MCF 10A (cell line): ENCODE measurements at regions not wholly inside any gene's neighbourhood (a gene's known extent, or its start where the extent isn't known, plus 50 kb on each side); places are given as distances from the start of the nearest gene placed in this dataset.

Experiments used
- BruUV-seq: library from RNA; stranded (reverse); fragments of 400-500 nt; replicated peaks from 2 replicates; lab custom pipeline; 2021; lab: Mats Ljungman, UMichigan
- CTCF ChIA-PET: fragments of 300-600 bp; sonication (Branson Sonifier 250); formaldehyde crosslinking; extraction: SDS; loops from one replicate; lab custom pipeline; 2021; ENCODE audit warnings: antibody characterized with exemption, inconsistent platforms; lab: Yijun Ruan, JAX
- POLR2A ChIA-PET: fragments of 300-600, 350-650 bp; sonication (Branson Sonifier 250); formaldehyde crosslinking; extraction: SDS; loops from one replicate; lab custom pipeline; 2020; ENCODE audit warnings: antibody characterized with exemption, inconsistent platforms; lab: Yijun Ruan, JAX
- DNase-seq: peaks from one replicate; pipeline ENCODE4 v3.0.0-alpha.2; 2018; ENCODE audit not compliant: unreplicated experiment
- H3K27ac Mint-ChIP-seq: one replicate; pipeline ENCODE4 v1.8.0; 2022; ENCODE audit warnings: mild to moderate bottlenecking, low read depth, mixed read lengths; ENCODE audit not compliant: unreplicated experiment
- H3K27me3 Mint-ChIP-seq: one replicate; pipeline ENCODE4 v1.8.0; 2022; ENCODE audit warnings: mixed read lengths; ENCODE audit not compliant: insufficient read depth, unreplicated experiment
- H3K36me3 Mint-ChIP-seq: one replicate; pipeline ENCODE4 v1.8.0; 2022; ENCODE audit warnings: mild to moderate bottlenecking, moderate library complexity, mixed read lengths; ENCODE audit not compliant: insufficient read depth, unreplicated experiment
- H3K4me1 Mint-ChIP-seq: one replicate; pipeline ENCODE4 v1.8.0; 2022; ENCODE audit warnings: mixed read lengths; ENCODE audit not compliant: insufficient read depth, unreplicated experiment
- H3K4me3 Mint-ChIP-seq: one replicate; pipeline ENCODE4 v1.8.0; 2022; ENCODE audit warnings: mild to moderate bottlenecking, moderate library complexity, mixed read lengths; ENCODE audit not compliant: unreplicated experiment
- H3K9me3 Mint-ChIP-seq: one replicate; pipeline ENCODE4 v1.8.0; 2022; ENCODE audit warnings: mixed read lengths; ENCODE audit not compliant: unreplicated experiment
- intact Hi-C: fragments of 100-400 bp; cut with micrococcal nuclease; formaldehyde crosslinking; loops from 2 replicates; pipeline ENCODE4 v1.14.1; 2022
- TF ChIP-seq, protein P1 (sequence below): fragments of 200-600 bp; IDR thresholded peaks from one replicate; pipeline ENCODE4 v1.8.0; 2022; ENCODE audit warnings: antibody characterized with exemption, mild to moderate bottlenecking; ENCODE audit not compliant: unreplicated experiment

DNA sequence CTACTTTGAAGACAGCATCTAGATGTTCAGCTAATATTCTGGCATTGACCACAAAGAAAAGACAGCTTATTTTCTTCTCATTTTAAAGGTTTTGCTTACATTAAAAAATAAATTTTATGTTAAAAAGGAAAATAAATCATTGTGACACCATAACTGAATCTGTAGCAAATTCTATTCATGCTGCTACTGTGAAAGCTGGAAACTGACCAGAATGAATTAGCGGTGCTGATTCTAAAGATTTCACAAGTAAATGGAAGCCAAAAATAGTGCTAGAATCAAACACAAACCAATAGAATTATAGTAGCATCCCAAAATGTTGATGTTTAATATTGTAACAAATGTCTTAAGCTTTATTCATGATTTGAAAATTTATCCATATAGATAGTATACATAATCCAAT lies 850.0 kb upstream of the FBXO33 start:
- peaks cover 18% of the 10 kb centered on the region for H3K9me3 Mint-ChIP-seq
- intact Hi-C loops, result no loop called here
- H3K36me3 Mint-ChIP-seq, result no peaks in the 10 kb centered on the region
- no peak overlapping the region for H3K4me3 Mint-ChIP-seq
- no peaks in the 10 kb centered on the region for H3K27me3 Mint-ChIP-seq
- CTCF ChIA-PET, result no interaction called here
- H3K27ac Mint-ChIP-seq, result no peak overlapping the region
- H3K4me1 Mint-ChIP-seq, result no peaks in the 10 kb centered on the region
- no peak for DNase-seq
- BruUV-seq, result no TSS peak
- POLR2A ChIA-PET, result no interaction called here
- TF ChIP-seq, protein P1, sequence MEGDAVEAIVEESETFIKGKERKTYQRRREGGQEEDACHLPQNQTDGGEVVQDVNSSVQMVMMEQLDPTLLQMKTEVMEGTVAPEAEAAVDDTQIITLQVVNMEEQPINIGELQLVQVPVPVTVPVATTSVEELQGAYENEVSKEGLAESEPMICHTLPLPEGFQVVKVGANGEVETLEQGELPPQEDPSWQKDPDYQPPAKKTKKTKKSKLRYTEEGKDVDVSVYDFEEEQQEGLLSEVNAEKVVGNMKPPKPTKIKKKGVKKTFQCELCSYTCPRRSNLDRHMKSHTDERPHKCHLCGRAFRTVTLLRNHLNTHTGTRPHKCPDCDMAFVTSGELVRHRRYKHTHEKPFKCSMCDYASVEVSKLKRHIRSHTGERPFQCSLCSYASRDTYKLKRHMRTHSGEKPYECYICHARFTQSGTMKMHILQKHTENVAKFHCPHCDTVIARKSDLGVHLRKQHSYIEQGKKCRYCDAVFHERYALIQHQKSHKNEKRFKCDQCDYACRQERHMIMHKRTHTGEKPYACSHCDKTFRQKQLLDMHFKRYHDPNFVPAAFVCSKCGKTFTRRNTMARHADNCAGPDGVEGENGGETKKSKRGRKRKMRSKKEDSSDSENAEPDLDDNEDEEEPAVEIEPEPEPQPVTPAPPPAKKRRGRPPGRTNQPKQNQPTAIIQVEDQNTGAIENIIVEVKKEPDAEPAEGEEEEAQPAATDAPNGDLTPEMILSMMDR, result no peak

GRCh38 chr14:40280652-40281051 lies 848.4 kb upstream of the FBXO33 start:
- no TSS peak for BruUV-seq
- Mint-ChIP-seq H3K27me3 (no peaks in the 10 kb centered on the region), H3K4me1 (no peaks in the 10 kb centered on the region), H3K9me3 (peaks cover 10% of the 10 kb centered on the region), H3K27ac (no peak overlapping the region), H3K4me3 (no peak overlapping the region), H3K36me3 (no peaks in the 10 kb centered on the region)
- CTCF ChIA-PET, result interaction anchor here (0.6 to 0.7 kb wide), 2 partner anchors 126 to 1000 kb away, joined by 3 to 4 read pairs; no protein-coding TSS in a partner anchor
- peak; percentile 2 for DNase-seq
- intact Hi-C loops, result loop anchor here (1.0 kb wide), 1 partner anchor 291 kb away; no protein-coding TSS in a partner anchor
- POLR2A ChIA-PET, result interaction anchor here (0.7 kb wide), 1 partner anchor 272 kb away, joined by 3 read pairs; no protein-coding TSS in a partner anchor
- TF ChIP-seq, protein P1, result no peak

GRCh38 chr14:40273417-40273816 lies 841.2 kb upstream of the FBXO33 start:
- Mint-ChIP-seq H3K36me3 (no peaks in the 10 kb centered on the region), H3K27ac (no peak overlapping the region), H3K4me3 (no peak overlapping the region), H3K27me3 (no peaks in the 10 kb centered on the region), H3K9me3 (peaks cover 6% of the 10 kb centered on the region), H3K4me1 (no peaks in the 10 kb centered on the region)
- TF ChIP-seq, protein P1, result no peak
- POLR2A ChIA-PET, result no interaction called here
- CTCF ChIA-PET, result no interaction called here
- intact Hi-C loops, result no loop called here
- no TSS peak for BruUV-seq
- no peak for DNase-seq

GRCh38 chr14:40271480-40271879 lies 839.2 kb upstream of the FBXO33 start:
- CTCF ChIA-PET, result no interaction called here
- DNase-seq, result no peak
- no peaks in the 10 kb centered on the region for H3K9me3 Mint-ChIP-seq
- intact Hi-C loops, result no loop called here
- H3K4me3 Mint-ChIP-seq, result no peak overlapping the region
- no peaks in the 10 kb centered on the region for H3K27me3 Mint-ChIP-seq
- POLR2A ChIA-PET, result no interaction called here
- no TSS peak for BruUV-seq
- H3K36me3 Mint-ChIP-seq, result no peaks in the 10 kb centered on the region
- H3K27ac Mint-ChIP-seq, result no peak overlapping the region
- H3K4me1 Mint-ChIP-seq, result no peaks in the 10 kb centered on the region
- TF ChIP-seq, protein P1, result no peak
